ENCODE measurements at regions not wholly inside any gene's neighbourhood (a gene's known extent, or its start where the extent isn't known, plus 50 kb on each side); places are given as distances from the start of the nearest gene placed in this dataset.
"Not testable (repeated sequence)": the region's sequence is repeated elsewhere in the genome, so short reads cannot be mapped to it uniquely, and the experiment has no call there.

DNA sequence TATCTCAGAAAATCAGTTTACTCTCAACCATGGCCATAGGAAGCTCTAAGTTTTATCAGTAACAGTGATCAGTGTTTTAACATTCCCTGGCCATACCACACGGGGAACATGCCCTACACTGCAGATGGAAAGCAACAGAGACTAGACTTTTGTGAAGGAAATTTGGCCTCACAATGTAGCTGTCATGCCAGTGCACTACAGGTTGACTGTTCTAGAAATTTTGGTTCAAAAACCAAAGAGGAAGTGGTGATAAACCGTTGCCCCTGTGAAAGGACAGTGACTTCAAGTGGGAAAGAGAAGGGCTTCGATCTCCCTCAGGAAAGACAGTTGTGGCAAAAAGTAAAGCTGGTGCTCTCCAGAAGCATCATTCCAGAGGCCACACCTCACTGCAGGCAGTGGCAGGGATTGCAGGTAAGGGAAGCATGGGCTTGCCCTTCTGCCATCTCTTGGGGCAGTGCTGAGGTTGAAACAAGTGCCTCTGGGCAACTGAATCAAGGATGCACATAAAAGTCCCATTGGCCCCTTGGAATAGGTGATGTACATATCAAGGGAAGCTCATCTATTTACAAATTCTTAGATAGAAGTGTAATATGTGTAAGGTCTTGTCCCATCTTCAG, 143.4 kb downstream of the PPIAL4A start:
- TF ChIP-seq SRY (CRISPR knock-in tag; IDR thresholded peaks at IDR 0.05); TCF7 (IDR thresholded peaks at IDR 0.05; ENCODE audit: low read depth); CREB1 (IDR thresholded peaks at IDR 0.05); CREB1 (CRISPR knock-in tag; IDR thresholded peaks at IDR 0.05): not testable (repeated sequence)

Measured in HepG2 (cell line).